HT1080 (cell line): ENCODE measurements at regions not wholly inside any gene's neighbourhood (a gene's known extent, or its start where the extent isn't known, plus 50 kb on each side); places are given as distances from the start of the nearest gene placed in this dataset.
A peak's percentile ranks its signal among the peaks of the same experiment; 100 is the strongest.
"Not testable (repeated sequence)": the region's sequence is repeated elsewhere in the genome, so short reads cannot be mapped to it uniquely, and the experiment has no call there.

Source experiments
- DNase-seq: peaks from one replicate; pipeline ENCODE4 v3.0.0-alpha.2; 2015; ENCODE audit warnings: low read depth

- no peak for DNase-seq
Measured at GRCh38 chr9:106039151-106039935, 345.0 kb downstream of the TMEM38B start.

- DNase-seq = not testable (repeated sequence)
Measured at GRCh38 chr9:106041920-106042319, 347.6 kb downstream of the TMEM38B start.

GRCh38 chr9:106051545-106051944 lies 357.2 kb downstream of the TMEM38B start:
- no peak for DNase-seq

GRCh38 chr9:106052166-106052565 lies 357.8 kb downstream of the TMEM38B start:
- no peak for DNase-seq

- no peak for DNase-seq
Measured at GRCh38 chr9:106052735-106053134, 358.4 kb downstream of the TMEM38B start.

GRCh38 chr9:106056328-106056727 lies 362.0 kb downstream of the TMEM38B start:
- no peak for DNase-seq

- no peak for DNase-seq
Measured at GRCh38 chr9:106058460-106058859, 364.1 kb downstream of the TMEM38B start.

GRCh38 chr9:106059886-106060285 lies 365.5 kb downstream of the TMEM38B start:
- no peak for DNase-seq

GRCh38 chr9:106060885-106061284 lies 366.5 kb downstream of the TMEM38B start:
- DNase-seq = no peak

- no peak for DNase-seq
Measured at GRCh38 chr9:106062250-106062649, 367.9 kb downstream of the TMEM38B start.

GRCh38 chr9:106065136-106065535 lies 370.8 kb downstream of the TMEM38B start:
- no peak for DNase-seq

GRCh38 chr9:106065579-106066214 lies 371.4 kb downstream of the TMEM38B start:
- no peak for DNase-seq

GRCh38 chr9:106066940-106067524 lies 372.7 kb downstream of the TMEM38B start:
- DNase-seq = no peak

- peak; percentile 57 for DNase-seq
Measured at GRCh38 chr9:106069241-106069640, 374.9 kb downstream of the TMEM38B start.

- peak; percentile 50 for DNase-seq
Measured at GRCh38 chr9:106072421-106072820, 378.1 kb downstream of the TMEM38B start.

GRCh38 chr9:106074006-106074405 lies 379.7 kb downstream of the TMEM38B start:
- no peak for DNase-seq

- DNase-seq = peak; percentile 58
Measured at GRCh38 chr9:106075236-106075959, 381.1 kb downstream of the TMEM38B start.

- peak; percentile 98 for DNase-seq
Measured at GRCh38 chr9:106075960-106076327, 381.6 kb downstream of the TMEM38B start.

GRCh38 chr9:106076711-106077110 lies 382.4 kb downstream of the TMEM38B start:
- no peak for DNase-seq

- DNase-seq = peak; percentile 24
Measured at GRCh38 chr9:106077731-106078130, 383.4 kb downstream of the TMEM38B start.

- DNase-seq = no peak
Measured at GRCh38 chr9:106082621-106083020, 388.3 kb downstream of the TMEM38B start.

GRCh38 chr9:106084702-106085101 lies 390.4 kb downstream of the TMEM38B start:
- no peak for DNase-seq
